ENCODE measurements at regions not wholly inside any gene's neighbourhood (a gene's known extent, or its start where the extent isn't known, plus 50 kb on each side); places are given as distances from the start of the nearest gene placed in this dataset.

DNA sequence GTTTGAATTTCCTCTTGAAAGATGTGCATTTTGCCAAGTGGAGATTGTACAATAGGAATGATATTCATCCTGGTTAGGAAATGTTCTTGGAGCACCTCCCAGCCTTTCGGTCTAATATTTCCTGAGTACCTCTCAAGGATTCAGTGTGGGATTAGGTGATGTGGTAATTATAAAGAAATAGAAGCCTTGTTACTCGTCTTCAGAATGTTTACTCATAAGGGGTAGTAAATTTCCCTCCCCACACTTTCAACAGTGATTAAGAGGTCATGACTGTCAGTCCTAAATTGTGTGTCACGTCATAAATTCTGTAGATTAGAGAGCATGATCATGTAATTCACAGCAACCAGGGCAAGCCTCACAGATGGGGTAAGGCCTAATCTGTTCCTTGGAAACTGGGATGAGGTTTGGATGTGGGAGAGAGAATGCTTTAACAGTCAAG lies 633.1 kb upstream of the TBL1XR1 start:
- FAIRE-seq (no peak), DNase-seq (ENCODE audit: insufficient read length) (no peak)
- no peak for TF ChIP-seq TAF1 (IDR thresholded peaks at IDR 0.05; ENCODE audit: borderline replicate concordance, low read depth, low read length)

- DNase-seq (ENCODE audit: insufficient read length), result no peak
- TF ChIP-seq POLR2AphosphoS5 (IDR thresholded peaks at IDR 0.05; ENCODE audit: low read depth, low read length), result no peak
- TF ChIP-seq TAF1 (IDR thresholded peaks at IDR 0.05; ENCODE audit: borderline replicate concordance, low read depth, low read length), result no peak
- no peak for TF ChIP-seq POLR2A (IDR thresholded peaks at IDR 0.05; ENCODE audit: low read depth, low read length)
- no peak for FAIRE-seq
Measured at GRCh38 chr3:177831361-177831760, 634.1 kb upstream of the TBL1XR1 start.

DNA sequence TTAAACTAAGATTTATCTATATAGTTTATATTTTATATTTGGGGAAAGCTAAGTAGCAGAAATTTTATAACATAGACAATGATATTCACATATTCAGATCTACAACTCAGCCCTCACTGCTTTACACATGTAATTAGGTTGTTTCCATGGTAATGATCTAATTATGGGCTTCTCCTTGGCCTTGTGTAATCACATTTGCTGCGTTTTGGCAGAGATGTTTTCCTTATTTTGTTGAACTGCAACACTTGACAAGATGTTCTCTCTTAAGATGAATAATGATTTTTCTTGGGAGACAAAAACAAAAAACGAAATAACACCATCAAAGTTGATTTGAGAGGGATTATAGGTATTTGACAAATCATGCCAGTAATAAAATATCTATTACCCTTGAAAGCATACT lies 635.6 kb upstream of the TBL1XR1 start:
- no peak for TF ChIP-seq TAF1 (IDR thresholded peaks at IDR 0.05; ENCODE audit: borderline replicate concordance, low read depth, low read length)
- DNase-seq (ENCODE audit: insufficient read length), result no peak
- no peak for FAIRE-seq

DNA sequence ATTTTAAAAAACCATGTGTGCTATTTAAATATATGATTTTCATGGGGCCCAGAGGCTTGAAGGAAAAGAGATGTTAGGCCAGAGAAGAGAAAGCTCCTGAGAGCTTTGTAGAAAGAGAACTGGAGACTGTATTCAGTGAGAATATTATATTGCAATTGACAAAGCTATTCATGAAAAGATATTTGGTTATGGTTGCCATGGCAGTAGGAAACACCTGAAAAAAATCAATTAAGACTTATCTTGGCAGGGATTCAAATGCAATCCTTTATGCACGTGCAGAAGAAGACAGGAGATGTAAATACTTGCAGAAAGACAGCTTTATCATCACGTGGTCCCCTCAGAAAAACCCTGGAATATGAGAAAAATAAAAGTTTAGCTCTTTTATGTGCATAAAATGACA lies 636.0 kb upstream of the TBL1XR1 start:
- TF ChIP-seq POLR2A (IDR thresholded peaks at IDR 0.05; ENCODE audit: low read depth, low read length) (no peak), POLR2AphosphoS5 (IDR thresholded peaks at IDR 0.05; ENCODE audit: low read depth, low read length) (no peak), TAF1 (IDR thresholded peaks at IDR 0.05; ENCODE audit: borderline replicate concordance, low read depth, low read length) (no peak)
- FAIRE-seq (no peak), DNase-seq (ENCODE audit: insufficient read length) (no peak)

GRCh38 chr3:177835008-177835407 lies 637.7 kb upstream of the TBL1XR1 start:
- no peak for DNase-seq (ENCODE audit: insufficient read length)
- no peak for FAIRE-seq
- TF ChIP-seq TAF1 (IDR thresholded peaks at IDR 0.05; ENCODE audit: borderline replicate concordance, low read depth, low read length) (no peak), POLR2A (IDR thresholded peaks at IDR 0.05; ENCODE audit: low read depth, low read length) (no peak), POLR2AphosphoS5 (IDR thresholded peaks at IDR 0.05; ENCODE audit: low read depth, low read length) (no peak)

DNA sequence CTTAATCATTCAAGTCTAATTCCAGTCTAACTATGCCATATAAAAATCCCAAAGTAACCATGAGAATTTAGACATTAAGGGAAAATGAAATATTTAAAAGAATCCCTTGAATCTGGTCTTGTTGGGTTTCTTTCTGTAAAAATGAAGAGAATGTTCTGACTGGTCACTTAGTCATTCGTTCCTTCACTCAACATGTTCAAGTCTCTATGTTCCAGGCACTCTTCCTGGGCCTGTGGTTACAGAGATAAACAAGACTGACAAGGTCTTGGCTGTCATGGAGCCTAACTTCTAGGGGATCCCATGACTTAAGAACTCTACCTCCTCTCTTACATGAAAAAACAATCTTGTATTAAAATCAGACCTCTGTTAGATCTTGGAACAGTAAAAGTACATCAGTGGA lies 638.6 kb upstream of the TBL1XR1 start:
- FAIRE-seq (no peak), DNase-seq (ENCODE audit: insufficient read length) (no peak)
- TF ChIP-seq POLR2A (IDR thresholded peaks at IDR 0.05; ENCODE audit: low read depth, low read length) (no peak), TAF1 (IDR thresholded peaks at IDR 0.05; ENCODE audit: borderline replicate concordance, low read depth, low read length) (no peak), POLR2AphosphoS5 (IDR thresholded peaks at IDR 0.05; ENCODE audit: low read depth, low read length) (no peak)

GRCh38 chr3:177836671-177837070 lies 639.4 kb upstream of the TBL1XR1 start:
- FAIRE-seq (no peak), DNase-seq (ENCODE audit: insufficient read length) (no peak)
- TF ChIP-seq POLR2AphosphoS5 (IDR thresholded peaks at IDR 0.05; ENCODE audit: low read depth, low read length) (no peak), POLR2A (IDR thresholded peaks at IDR 0.05; ENCODE audit: low read depth, low read length) (no peak), TAF1 (IDR thresholded peaks at IDR 0.05; ENCODE audit: borderline replicate concordance, low read depth, low read length) (no peak)

DNA sequence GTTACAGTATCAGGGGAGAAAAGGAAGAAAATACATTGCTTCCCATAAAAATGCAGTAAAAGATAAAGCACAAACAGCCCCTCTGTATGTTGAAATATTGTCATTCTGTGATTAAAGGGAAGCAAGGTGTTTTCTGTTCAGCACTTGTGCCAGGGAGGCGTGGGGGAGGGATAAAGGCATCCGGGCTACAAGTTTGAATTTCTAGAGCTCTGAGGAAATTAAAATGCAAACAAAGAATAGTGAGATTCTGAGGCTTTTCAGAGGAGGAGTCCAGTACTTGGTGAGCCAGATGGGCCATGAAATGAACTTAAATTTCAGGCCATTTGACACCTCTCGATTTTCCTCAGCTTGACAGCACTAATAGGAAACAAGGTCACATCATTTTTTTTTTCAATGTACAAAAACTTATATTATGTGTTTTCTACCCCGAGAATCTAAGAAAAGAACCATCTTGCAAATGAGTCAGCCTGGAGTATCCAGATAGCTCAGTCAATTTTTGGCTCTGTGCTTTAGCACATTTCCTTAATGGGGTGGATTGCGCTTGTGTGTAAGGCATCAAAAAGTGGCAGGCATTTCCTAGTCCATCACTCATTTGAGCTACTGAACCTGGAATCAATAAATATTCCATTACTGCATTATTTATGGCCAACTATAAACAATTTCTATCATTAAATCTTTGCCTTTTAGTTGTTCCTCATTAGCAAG lies 640.8 kb upstream of the TBL1XR1 start:
- TF ChIP-seq TAF1 (IDR thresholded peaks at IDR 0.05; ENCODE audit: borderline replicate concordance, low read depth, low read length), result no peak
- no peak for TF ChIP-seq POLR2A (IDR thresholded peaks at IDR 0.05; ENCODE audit: low read depth, low read length)
- no peak for TF ChIP-seq POLR2AphosphoS5 (IDR thresholded peaks at IDR 0.05; ENCODE audit: low read depth, low read length)
- FAIRE-seq (no peak), DNase-seq (ENCODE audit: insufficient read length) (no peak)

DNA sequence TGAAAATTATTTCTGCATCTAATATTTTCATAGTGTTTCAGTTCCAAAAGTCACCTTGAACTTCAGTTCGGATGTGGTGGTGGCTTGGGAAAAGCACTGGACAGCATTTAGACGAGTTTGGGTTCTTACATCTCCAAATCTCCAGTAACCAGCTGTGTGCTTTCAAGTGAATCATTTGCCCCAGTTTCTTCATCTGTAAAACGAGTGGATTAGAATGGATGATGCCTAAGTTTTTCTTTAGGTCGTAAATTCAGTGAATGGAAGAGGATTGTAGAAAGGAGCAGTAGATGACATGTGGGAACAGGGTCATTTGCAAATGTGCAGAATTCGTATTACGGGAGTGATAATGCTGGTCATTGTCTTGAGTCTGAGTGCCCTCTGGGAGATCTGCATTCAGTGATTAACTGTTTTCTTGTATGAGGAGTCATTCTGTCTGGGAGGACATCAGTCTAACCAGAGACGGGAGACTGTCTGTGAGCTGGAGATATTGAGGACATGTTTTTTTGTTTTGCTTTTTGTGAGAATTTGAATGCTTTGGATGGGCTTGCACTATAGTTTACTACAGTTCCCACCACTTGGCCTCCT lies 641.6 kb upstream of the TBL1XR1 start:
- no peak for FAIRE-seq
- DNase-seq (ENCODE audit: insufficient read length), result no peak
- TF ChIP-seq POLR2AphosphoS5 (IDR thresholded peaks at IDR 0.05; ENCODE audit: low read depth, low read length) (no peak), TAF1 (IDR thresholded peaks at IDR 0.05; ENCODE audit: borderline replicate concordance, low read depth, low read length) (no peak)

GRCh38 chr3:177842302-177842701 lies 645.0 kb upstream of the TBL1XR1 start:
- FAIRE-seq, result no peak
- TF ChIP-seq TAF1 (IDR thresholded peaks at IDR 0.05; ENCODE audit: borderline replicate concordance, low read depth, low read length) (no peak), POLR2AphosphoS5 (IDR thresholded peaks at IDR 0.05; ENCODE audit: low read depth, low read length) (no peak), POLR2A (IDR thresholded peaks at IDR 0.05; ENCODE audit: low read depth, low read length) (no peak)
- DNase-seq (ENCODE audit: insufficient read length), result no peak

DNA sequence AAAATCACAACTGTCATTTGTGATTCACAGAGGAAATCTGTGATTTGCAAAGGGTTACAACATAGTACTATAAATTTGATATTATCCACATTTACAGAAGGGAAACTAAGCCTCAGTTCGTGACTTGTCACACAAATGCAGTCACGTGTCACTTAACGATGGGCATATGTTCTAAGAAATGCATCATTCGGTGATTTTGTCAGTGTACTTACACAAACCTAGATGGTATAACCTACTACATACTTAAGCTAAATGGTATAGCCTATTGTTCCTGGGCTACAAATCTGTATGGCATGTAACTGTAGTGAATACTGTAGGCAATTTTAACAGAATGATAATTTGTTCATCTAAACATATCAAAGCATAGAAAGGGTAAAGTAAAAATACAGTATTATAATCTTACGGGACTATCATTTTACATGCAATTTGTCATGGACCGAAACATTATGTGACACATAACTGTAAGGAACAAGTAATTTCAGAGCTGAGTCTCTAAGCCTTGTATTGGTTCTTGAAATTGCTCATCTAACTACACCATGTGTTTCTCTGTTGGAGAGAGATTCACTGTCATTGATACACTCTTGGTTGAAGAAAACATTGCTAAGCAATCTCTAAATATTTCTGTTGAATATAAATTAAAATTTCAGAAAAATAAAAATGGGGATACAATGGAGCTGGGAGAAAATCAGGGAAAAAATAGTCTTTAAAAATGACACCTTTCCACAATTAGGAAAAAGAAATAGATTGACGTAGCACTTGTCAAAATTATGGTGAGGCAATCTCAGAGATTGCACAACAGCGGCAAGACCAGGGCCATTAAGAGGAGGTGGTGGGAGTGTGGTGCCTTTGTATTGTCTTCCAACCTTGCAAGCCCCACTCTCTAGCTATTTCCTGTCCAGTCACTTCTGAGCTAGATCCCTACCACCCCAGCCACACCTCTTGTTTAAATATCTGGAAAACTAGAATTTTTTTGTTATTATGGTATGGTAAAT lies 645.8 kb upstream of the TBL1XR1 start:
- no peak for DNase-seq (ENCODE audit: insufficient read length)
- no peak for FAIRE-seq
- TF ChIP-seq POLR2A (IDR thresholded peaks at IDR 0.05; ENCODE audit: low read depth, low read length) (no peak), POLR2AphosphoS5 (IDR thresholded peaks at IDR 0.05; ENCODE audit: low read depth, low read length) (no peak), TAF1 (IDR thresholded peaks at IDR 0.05; ENCODE audit: borderline replicate concordance, low read depth, low read length) (no peak)
